ENCODE measurements at regions not wholly inside any gene's neighbourhood (a gene's known extent, or its start where the extent isn't known, plus 50 kb on each side); places are given as distances from the start of the nearest gene placed in this dataset.

DNA sequence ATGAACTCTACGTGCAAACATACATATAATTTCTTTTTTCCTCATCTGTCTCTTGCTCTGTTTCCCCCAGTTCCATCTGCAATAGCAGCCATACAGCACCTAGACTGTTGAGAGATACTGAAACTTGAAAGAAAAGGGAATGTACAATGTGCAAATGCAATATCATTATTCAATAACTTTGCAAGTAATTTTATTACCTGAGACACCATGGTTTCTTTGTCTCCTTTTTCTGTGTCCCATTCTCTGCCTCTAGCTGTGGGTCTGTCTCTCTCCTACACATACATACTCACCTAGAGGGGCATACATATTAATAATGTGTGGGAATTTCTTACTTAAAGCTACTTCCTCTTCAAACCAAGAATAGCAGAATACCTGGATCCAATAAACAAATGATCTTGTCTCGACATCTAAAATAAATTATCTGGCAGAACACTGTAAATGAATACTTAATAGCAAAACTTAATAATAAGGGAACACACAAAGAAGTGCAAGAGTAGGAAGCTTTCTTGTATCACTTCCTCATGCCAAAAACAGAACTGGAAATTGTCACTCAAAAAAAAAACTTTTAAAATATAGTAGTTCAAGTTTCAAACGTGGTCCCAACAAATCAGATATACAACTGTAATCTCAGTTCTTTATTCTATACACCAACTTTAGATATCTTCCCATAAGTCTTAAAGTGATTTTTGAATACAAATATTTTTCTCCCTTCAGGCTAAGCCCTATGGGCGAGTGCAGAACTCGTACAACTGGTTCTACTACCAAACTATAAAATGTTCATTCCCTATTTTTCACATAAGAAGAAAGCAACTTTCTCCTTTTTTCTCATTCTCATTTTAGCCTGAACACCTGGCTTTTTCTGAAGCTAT, 194.6 kb downstream of the NRIP1 start:
- DNase-seq: no peak

DNA sequence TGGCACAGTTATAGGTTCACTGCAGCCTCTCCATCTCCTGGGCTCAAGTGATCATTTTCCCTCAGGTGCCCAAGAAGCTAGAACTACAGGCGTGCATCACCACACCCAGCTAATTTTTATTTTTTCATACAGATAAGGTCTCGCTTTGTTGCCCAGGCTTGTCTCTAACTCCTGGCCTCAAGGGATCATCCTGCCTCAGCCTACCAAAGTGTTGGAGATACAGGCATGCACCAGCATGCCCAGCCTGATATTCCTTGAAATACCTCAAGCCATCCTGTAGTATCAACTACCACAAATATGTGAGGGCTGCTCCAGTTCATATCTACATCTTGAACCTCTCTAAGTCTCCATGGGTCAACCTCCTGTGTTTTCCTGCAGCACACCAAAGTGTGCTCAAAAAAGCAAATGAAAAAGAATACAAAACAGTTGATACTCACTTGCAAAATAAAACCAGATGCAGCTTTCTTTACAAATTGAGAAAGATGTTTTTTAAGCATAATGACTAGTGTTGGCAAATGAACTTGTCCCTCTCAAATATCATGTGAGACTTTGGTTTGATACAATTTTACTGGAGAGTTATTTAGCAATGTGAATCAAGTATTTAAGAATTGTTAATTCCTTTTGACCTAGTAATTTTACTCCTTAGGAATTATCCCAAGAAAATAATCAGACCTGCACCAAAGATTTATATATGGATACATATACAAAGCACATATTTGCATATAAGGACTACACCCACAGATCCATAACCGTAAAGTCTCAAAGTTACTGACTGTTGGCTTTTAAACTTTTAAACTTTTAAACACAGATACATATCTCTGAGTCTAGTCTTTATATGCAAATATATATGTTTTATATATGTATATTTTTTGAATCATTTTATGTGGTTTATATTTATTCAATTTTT, 197.7 kb downstream of the NRIP1 start:
- DNase-seq: no peak

- DNase-seq: peak; percentile 45
These were observed 200.4 kb downstream of the NRIP1 start for GRCh38 chr21:14864211-14865021.

GRCh38 chr21:14863745-14864210, 201.0 kb downstream of the NRIP1 start:
- DNase-seq: no peak

DNA sequence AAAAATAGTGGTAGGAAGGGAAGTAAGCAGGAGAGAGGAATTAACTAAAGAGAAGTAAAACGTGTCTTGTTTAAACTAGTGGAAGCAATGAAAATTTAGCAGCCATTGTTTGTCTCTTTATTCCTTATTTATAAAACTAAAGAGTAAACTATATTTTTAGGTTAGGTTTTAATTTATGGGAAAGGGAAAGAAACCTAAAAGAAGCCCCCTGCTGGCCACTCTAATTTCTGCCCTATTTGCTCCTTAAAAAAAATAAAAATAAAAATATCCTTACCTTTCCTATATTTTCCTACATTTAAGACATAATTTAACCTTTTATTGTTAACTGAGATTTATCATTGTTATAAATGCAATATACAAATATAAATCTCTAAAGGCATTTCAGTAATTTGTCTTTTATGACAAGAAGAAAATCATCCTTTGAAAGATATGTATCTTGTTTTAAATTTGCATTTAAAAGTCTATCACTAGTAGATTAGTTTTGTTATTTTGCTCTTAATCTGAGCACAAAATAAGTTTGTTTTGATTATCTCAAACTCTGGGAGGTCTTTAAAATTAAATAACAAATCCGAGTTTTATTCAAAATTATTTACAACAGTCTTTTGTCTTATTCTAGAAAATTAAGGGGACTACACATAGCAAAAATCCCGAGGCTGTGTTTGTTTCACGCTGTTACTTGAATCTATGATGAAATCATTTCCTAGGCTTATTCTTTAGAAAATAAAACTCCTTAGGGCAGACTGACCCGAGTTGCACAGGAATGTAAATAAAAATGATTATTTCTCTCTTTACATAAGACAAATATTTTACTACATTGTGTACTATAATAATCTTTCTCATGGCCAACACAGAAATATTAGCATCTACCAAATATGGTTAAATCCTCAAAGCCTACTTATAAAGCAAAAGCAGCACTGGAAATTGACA, 201.7 kb downstream of the NRIP1 start:
- DNase-seq: no peak

DNA sequence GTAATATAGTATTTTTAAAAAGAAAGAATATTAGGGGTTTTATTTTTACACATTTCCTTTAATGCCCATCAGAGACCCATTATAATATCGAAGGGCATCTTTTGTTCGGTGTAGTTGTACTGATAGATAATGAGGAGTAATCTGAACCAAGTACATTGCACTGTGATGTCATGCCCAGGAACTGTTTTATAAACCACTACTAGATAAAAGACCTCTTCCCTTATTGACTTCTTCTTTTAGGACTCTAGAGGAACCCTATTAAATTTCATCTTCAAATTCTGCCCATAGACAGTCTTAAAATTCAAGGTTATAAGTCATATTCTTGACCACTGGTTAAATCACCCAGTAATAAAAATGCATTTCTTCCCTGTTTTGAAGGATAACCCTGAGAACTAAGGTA, 206.5 kb downstream of the NRIP1 start:
- no peak for DNase-seq

GRCh38 chr21:14857529-14857928, 207.3 kb downstream of the NRIP1 start:
- no peak for DNase-seq

- DNase-seq: no peak
These were observed 214.4 kb downstream of the NRIP1 start for GRCh38 chr21:14850394-14850793.

GRCh38 chr21:14846621-14847020, 218.2 kb downstream of the NRIP1 start:
- no peak for DNase-seq

GRCh38 chr21:14844001-14844400, 220.8 kb downstream of the NRIP1 start:
- DNase-seq: no peak

DNA sequence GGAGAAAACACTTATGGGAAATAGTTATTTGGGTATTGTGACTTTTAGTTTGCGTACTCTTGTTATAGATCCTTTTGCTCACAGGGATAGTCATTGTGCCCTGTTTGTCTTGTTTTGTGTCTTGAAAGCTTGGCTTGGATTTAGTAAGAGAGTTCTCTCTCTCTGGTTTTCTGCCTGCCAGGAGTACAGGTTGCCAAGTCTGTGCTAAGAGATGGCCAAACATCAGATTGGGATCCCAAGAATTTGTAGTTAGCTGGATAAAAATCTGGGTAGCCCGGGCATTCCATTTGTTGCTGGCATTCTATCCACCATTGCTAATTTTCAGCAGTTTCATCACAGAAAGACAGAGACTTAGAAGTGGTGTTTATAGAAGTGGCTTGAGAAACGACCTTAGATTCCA, 222.2 kb downstream of the NRIP1 start:
- DNase-seq: no peak

GRCh38 chr21:14841511-14842472, 223.0 kb downstream of the NRIP1 start:
- DNase-seq: no peak

DNA sequence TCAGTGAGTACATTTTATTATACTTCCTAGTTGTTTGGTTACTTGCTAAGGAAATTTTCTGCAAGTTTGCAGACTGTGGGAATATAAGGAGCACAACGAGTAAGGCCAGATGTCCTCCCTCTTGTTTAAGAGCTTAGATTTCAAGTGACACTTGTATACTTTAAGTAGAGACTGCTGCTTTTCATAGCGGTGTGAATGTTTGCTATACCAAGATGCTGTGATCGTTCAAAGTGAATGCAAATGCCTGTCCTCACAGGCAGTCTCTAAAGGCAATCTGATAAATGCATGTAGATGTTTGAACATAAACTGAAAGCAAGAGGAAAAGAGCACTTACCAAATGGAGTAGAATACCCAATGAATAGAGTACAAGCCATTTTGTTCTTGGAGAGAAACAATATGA, 226.4 kb downstream of the NRIP1 start:
- DNase-seq: no peak

DNA sequence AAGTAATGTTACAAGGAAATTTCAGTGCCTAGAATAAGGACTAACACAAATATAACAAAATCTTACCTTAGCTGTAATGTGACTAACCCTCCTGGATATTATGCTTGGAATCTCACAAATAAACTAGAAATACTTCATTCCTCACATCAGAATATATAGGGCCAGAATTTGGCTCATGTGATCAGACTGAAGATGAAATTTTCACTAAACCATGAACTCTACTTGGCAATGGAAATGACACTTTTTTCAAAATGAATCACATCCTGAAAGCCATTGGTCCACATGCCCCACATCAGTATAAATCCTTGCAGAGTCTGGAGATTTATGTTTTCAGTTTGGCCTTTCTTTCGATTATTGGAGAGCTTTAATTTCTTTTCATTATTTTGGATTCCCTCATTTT, 227.8 kb downstream of the NRIP1 start:
- DNase-seq: no peak

GRCh38 chr21:14833666-14834351, 231.0 kb downstream of the NRIP1 start:
- no peak for DNase-seq

- DNase-seq: no peak
These were observed 231.6 kb downstream of the NRIP1 start for GRCh38 chr21:14833241-14833640.

DNA sequence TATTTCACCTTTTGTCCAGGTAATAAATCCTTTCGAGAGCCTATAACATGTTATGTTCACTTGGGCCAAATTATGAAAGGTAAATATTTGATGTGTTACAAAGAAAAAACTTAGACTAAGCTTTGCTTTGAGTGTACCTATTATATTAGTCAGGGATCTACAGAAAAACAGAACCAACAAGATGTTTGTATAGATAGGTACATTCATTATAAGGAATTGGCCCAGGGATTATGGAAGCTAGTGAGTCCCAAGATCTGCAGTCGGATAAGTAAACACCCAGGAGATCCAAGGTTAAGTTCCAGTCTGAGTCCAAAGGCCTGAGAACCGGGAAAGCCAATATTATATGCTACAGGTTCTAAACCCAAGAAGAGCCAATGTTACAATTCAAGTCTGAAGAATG, 234.5 kb downstream of the NRIP1 start:
- no peak for DNase-seq

- DNase-seq: no peak
These were observed 235.1 kb downstream of the NRIP1 start for GRCh38 chr21:14829685-14830084.

GRCh38 chr21:14827468-14827867, 237.3 kb downstream of the NRIP1 start:
- no peak for DNase-seq

DNA sequence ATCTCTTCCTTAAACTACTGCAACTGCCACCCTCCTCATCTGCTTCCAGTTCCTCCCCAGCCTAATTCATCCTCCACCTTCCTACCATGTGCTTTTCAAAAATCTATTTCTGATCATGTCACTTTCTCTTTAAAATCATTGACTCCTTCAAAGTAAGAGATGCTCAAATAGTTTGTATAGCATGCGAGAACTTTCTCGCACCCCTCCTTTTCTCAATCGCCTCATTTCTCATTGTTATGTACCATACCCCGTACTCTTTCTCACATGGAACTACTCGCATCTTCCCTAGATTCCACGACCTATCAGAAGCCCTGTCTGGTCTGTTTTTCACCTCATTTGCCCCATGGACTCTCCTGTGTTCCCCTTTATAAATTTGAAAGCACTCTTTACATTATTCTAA, 238.2 kb downstream of the NRIP1 start:
- no peak for DNase-seq
